ENCODE measurements at regions not wholly inside any gene's neighbourhood (a gene's known extent, or its start where the extent isn't known, plus 50 kb on each side); places are given as distances from the start of the nearest gene placed in this dataset.

- no peak for ATAC-seq
- intact Hi-C loops (cut with micrococcal nuclease) = no loop called here
- no peak for DNase-seq
Observed at GRCh38 chr3:148158210-148158609, 539.5 kb upstream of the AGTR1 start.

- intact Hi-C loops (cut with micrococcal nuclease) = no loop called here
Observed at GRCh38 chr3:148162132-148162531, 535.6 kb upstream of the AGTR1 start.

GRCh38 chr3:148168347-148168746, 529.4 kb upstream of the AGTR1 start:
- no peak for DNase-seq
- no peak for ATAC-seq
- intact Hi-C loops (cut with micrococcal nuclease) = no loop called here

More at GRCh38 chr3:148162132-148162531, 535.6 kb upstream of the AGTR1 start:
- ATAC-seq = no peak
- no peak for DNase-seq

GRCh38 chr3:148173851-148174250, 523.9 kb upstream of the AGTR1 start:
- DNase-seq (no peak), ATAC-seq (no peak)
- intact Hi-C loops (cut with micrococcal nuclease) = no loop called here

- intact Hi-C loops (cut with micrococcal nuclease) = no loop called here
- DNase-seq (no peak), ATAC-seq (no peak)
Observed at GRCh38 chr3:148175214-148175613, 522.5 kb upstream of the AGTR1 start.

DNA sequence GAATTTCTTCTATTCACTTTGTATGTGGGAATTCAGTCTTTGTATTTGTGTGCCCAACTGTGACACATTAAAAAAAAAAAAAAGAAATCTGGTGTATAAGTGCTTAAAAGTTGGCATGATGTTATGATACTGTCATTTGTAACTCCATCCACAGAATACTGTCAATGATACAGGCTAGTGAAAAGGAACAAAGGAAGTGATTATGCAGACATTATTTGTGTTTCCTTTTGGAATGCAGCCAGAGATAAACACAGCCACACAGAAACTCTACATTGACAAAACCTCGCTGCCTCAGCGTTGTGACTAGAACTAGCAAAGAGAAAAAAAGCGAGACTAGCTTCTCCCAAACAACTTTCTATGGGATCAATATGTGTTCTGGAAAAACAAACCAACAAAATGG, 519.2 kb upstream of the AGTR1 start:
- ATAC-seq (no peak), DNase-seq (no peak)
- intact Hi-C loops (cut with micrococcal nuclease) = no loop called here

DNA sequence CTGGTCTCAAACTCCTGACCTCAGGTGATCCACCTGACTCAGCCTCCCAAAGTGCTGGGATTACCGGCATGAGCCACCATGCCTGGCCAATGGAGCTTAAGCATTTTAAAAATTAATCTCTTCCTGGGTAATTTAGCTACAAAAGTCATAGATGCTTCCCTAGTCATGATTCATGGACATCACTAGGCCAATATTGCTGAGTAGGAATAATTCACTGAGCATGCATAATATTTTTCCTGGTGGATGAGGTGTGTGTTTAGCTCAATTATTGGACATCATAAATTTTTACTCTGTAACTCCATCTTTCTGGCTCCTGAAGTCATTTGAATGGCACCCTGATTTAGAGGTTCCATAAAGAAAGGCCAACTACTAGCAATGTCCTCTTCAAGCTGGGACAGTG, 512.9 kb upstream of the AGTR1 start:
- DNase-seq (no peak), ATAC-seq (no peak)
- intact Hi-C loops (cut with micrococcal nuclease) = no loop called here

DNA sequence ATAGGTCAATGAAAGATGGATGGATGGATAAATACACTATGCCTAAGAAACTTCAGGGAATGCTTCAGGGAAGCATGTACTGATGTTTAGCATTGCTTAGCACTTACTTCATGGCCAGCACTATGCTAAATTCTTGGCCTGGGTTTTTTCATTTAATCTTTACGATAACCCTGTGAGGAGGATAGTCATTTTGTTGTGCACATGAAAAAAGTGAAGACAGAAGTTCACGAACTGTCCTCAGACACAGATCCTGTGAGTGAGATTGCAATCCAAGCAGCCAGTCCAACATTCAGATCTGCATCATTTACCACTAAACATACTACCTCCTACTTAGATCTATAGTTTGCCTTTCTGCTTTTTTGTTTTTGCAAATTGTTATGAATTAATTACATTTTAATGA, 510.8 kb upstream of the AGTR1 start:
- ATAC-seq = no peak
- DNase-seq = no peak
- intact Hi-C loops (cut with micrococcal nuclease) = no loop called here

DNA sequence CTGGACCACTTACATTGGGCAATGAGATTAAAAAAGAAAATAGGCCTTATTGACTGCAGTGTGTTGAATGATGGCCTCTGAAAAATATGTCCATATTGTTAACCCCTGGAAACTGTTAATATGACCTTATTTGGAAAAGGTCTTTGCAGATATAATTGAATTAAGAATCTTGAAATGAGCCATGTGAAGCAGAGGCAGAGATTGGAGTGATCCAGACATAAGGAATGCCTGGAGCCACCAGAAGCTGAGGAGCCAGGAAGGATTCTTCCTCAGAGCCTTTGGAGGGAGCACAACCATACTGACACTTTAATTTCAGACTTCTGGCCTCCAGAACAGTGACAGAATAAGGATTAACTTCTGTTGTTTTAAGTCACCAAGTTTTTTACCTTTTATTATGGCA, 510.4 kb upstream of the AGTR1 start:
- intact Hi-C loops (cut with micrococcal nuclease) = no loop called here
- DNase-seq (no peak), ATAC-seq (no peak)

DNA sequence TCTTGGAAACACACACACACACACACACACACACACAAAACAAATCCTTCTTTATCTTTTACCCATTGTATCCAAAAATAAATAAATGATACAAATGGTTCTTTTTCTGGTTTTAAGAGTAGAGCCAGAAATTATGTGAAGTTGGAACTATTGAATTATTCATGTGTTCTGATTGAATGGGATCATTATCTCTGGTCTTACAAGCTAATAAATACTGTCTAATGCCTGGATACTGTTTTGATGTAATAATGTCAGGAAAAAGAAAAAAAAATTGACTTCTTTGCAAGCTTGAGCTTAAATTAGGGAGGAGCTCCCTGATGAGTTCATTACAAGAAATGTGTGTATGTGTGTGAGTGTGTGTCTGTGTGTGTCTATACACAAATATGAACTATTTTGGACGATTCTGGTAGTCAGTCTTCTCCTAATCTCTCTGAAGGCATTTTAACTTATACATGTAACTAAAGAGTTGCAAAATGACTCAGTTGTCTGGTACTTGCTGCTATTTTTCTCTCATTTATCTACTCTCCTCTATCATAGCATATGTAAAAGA, 507.2 kb upstream of the AGTR1 start:
- DNase-seq (no peak), ATAC-seq (no peak)
- intact Hi-C loops (cut with micrococcal nuclease) = no loop called here

DNA sequence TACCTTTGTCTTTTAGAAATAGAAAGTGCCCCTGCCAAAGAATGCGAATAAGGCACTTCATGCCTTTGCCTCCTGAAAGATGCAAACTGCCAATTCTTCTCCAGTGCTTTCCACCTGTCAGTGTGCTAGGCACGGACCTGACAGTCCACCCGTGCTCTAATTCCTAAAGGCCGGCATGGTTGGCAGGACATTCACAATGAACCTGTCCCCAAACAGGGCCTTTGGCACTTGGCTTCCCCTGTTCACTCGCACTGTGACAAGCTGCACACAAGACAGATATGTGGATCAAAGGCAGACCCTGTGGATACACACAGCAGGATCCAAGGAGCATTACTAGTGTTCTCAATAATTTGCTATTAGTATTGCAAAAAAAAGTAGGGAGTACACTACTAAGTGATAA, 505.7 kb upstream of the AGTR1 start:
- DNase-seq (no peak), ATAC-seq (no peak)
- intact Hi-C loops (cut with micrococcal nuclease) = no loop called here

- intact Hi-C loops (cut with micrococcal nuclease) = no loop called here
- ATAC-seq = no peak
- no peak for DNase-seq
Observed at GRCh38 chr3:148197061-148197460, 500.6 kb upstream of the AGTR1 start.

DNA sequence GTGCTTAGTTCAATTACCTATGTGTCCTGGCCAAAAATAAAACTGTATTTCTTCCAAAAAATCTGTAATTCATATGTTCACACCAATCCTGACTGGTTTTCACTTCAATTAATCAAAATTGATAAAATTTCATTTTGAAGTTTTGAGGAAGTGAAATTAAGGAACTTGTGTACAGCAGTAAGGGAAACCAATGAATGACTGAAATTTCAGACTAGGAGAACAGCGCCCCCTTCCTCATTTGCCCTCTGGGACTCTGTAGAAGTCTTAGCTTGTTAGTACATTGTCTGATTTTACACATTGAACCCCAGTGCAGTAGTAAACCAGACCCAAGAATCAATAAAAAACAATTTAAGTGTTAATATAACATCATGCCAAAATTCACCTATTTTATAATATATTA, 495.3 kb upstream of the AGTR1 start:
- no peak for DNase-seq
- ATAC-seq = no peak
- intact Hi-C loops (cut with micrococcal nuclease) = no loop called here

DNA sequence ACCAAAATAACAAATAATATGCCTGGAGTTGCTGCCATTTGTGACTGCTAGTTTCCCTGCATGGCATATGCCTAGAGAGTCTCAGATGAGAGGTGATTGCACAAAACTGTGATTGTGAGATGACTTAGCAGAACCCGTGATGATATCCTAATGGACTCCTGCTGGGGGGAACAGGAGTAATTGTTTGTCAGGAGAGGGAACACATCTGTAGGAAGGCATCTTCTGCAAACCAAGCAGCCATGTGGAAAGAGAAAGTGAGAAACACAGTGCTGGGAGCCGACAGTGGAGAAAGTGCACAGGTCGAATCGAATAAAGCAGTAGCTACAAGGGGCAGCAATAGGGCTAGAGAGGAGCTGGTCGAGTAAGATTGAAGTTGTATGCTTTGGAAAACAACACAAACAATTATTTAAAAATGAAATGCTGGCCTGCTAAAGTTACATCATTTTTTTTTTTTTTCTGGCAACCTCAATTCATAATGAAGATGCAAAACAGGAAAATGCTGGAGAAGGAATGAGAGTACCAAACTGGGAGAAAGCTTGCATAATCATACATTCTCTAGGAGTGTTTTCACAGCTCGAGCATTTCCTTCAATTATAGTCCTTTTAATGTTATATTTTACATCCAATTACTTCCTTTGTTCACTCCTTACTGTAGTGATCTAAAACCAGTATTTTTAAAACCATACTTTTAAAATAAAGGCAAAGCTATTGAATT, 494.2 kb upstream of the AGTR1 start:
- DNase-seq = no peak
- intact Hi-C loops (cut with micrococcal nuclease) = no loop called here
- ATAC-seq = no peak

DNA sequence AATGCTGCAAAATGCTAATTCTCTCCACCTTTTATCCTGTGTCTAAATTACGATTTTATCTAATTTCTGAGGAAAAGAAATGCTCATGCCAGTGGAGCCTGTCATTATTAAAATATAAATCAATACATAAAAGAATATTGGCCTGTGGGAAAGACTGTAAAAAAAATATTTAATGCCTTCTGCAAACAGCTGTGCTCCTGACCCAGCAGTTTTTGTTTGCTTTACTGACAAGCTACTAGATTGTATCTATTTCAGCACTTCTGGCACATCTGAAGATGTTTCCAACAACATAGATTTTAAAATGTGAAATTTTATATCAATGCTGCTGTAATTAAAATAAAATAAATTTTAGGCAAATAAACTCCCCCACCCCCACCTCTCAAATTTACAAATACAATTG, 493.6 kb upstream of the AGTR1 start:
- intact Hi-C loops (cut with micrococcal nuclease) = no loop called here
- ATAC-seq (no peak), DNase-seq (no peak)

GRCh38 chr3:148205977-148206376, 491.7 kb upstream of the AGTR1 start:
- ATAC-seq = no peak
- DNase-seq = no peak
- intact Hi-C loops (cut with micrococcal nuclease) = no loop called here

DNA sequence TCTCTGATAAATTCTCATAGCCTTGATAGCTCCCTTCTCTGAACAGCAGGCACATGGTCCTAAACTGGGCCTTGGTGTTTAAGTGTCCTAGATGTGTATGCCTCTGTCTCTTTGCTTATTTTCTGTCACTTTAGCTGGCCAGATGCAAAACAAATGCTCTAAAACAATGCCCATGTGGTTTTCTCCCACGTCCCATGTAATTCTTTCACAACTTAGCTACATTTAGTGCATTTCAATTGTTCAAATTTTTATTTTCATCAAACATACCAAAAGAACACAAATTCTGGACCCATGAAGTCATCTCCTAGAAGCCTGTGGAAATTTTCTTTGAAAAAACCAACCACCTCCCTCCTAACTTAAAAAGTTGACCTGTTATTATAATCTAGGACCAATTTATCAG, 491.3 kb upstream of the AGTR1 start:
- intact Hi-C loops (cut with micrococcal nuclease) = no loop called here
- no peak for ATAC-seq
- no peak for DNase-seq

- DNase-seq = no peak
- ATAC-seq = no peak
- intact Hi-C loops (cut with micrococcal nuclease) = no loop called here
Observed at GRCh38 chr3:148208975-148209374, 488.7 kb upstream of the AGTR1 start.

GRCh38 chr3:148211725-148212124, 486.0 kb upstream of the AGTR1 start:
- ATAC-seq (no peak), DNase-seq (no peak)
- intact Hi-C loops (cut with micrococcal nuclease) = no loop called here

- no peak for DNase-seq
Observed at GRCh38 chr3:148214705-148215104, 483.0 kb upstream of the AGTR1 start.

GRCh38 chr3:148217317-148217716, 480.4 kb upstream of the AGTR1 start:
- DNase-seq (no peak), ATAC-seq (no peak)
- intact Hi-C loops (cut with micrococcal nuclease) = no loop called here

More at GRCh38 chr3:148214705-148215104, 483.0 kb upstream of the AGTR1 start:
- intact Hi-C loops (cut with micrococcal nuclease) = no loop called here
- ATAC-seq = no peak
